Gastrocnemius medialis (tissue), 4 donors: ENCODE measurements at regions not wholly inside any gene's neighbourhood (a gene's known extent, or its start where the extent isn't known, plus 50 kb on each side); places are given as distances from the start of the nearest gene placed in this dataset.

ENCODE experiments used
- ATAC-seq, 2 donors: fragments of 150-250 bp; one replicate each; pipeline ENCODE4 v1.9.1; 2016
- DNase-seq, 2 donors: peaks; one replicate each; pipeline ENCODE4 v3.0.0-alpha.2; 2019
- H3K27ac ChIP-seq, 4 donors: fragments of 200-600 bp; sonication (generic); 1 replicate in 1 of 4; 2 replicates in 3 of 4; pipeline ENCODE4 v1.5.1; 2016 to 2018; ENCODE audit warnings: mild to moderate bottlenecking in 2 of 4, moderate library complexity in 1 of 4
- H3K27me3 ChIP-seq, 3 donors: fragments of 200-600 bp; sonication (generic) in 2 of 3; 1 replicate in 1 of 3; 2 replicates in 2 of 3; pipeline versions ENCODE4 v1.5.1 to v1.6.0; 2016 to 2019; ENCODE audit warnings: mild to moderate bottlenecking in 1 of 3, moderate library complexity in 1 of 3
- H3K36me3 ChIP-seq, 2 donors: fragments of 200-600 bp; sonication (generic) in 1 of 2; one replicate each; pipeline ENCODE4 v1.5.1; 2017 to 2018
- H3K4me1 ChIP-seq, 2 donors: fragments of 200-600 bp; sonication (generic) in 1 of 2; one replicate each; pipeline ENCODE4 v1.5.1; 2016 to 2017; ENCODE audit warnings: mild to moderate bottlenecking in 2 of 2
- H3K4me3 ChIP-seq, 4 donors: fragments of 200-600 bp; sonication (generic) in 3 of 4; 1 replicate in 1 of 4; 2 replicates in 3 of 4; pipeline ENCODE4 v1.5.1; 2016 to 2019; ENCODE audit warnings: mild to moderate bottlenecking in 2 of 4
- H3K9me3 ChIP-seq, 3 donors: fragments of 200-600 bp; sonication (generic) in 2 of 3; 1 replicate in 1 of 3; 2 replicates in 2 of 3; pipeline ENCODE4 v1.5.1; 2016 to 2019
- POLR2A ChIP-seq, 2 donors: fragments of 450-650 bp; IDR thresholded peaks; one replicate each; pipeline ENCODE4 v1.6.1; 2017; ENCODE audit warnings: antibody characterized with exemption in 2 of 2, mild to moderate bottlenecking in 2 of 2, moderate library complexity in 2 of 2
- in situ Hi-C, 4 donors: fragments of 200-750 bp; cut with MboI; loops; one replicate each; pipeline versions ENCODE4 v1.15.0 to v1.8.0; 2017; ENCODE audit warnings: low sequenced_read_pairs in 4 of 4
- intact Hi-C: fragments of 100-400 bp; cut with DNase I; formaldehyde crosslinking; loops from one replicate; pipeline ENCODE4 v1.15.1; 2023; ENCODE audit warnings: low total_unique reads
- TF ChIP-seq, protein P1 (sequence below), 5 experiments: fragments of 450-650 bp in 3 of 5; fragments of 200-600 bp in 2 of 5; sonication (generic) in 2 of 5; IDR thresholded peaks in 4 of 5; conservative IDR thresholded peaks in 1 of 5; 1 replicate in 4 of 5; 2 replicates in 1 of 5; pipeline ENCODE4 v1.5.1; 2016 to 2019; ENCODE audit warnings: antibody characterized with exemption in 5 of 5, mild to moderate bottlenecking in 3 of 5, moderate library complexity in 3 of 5

DNA sequence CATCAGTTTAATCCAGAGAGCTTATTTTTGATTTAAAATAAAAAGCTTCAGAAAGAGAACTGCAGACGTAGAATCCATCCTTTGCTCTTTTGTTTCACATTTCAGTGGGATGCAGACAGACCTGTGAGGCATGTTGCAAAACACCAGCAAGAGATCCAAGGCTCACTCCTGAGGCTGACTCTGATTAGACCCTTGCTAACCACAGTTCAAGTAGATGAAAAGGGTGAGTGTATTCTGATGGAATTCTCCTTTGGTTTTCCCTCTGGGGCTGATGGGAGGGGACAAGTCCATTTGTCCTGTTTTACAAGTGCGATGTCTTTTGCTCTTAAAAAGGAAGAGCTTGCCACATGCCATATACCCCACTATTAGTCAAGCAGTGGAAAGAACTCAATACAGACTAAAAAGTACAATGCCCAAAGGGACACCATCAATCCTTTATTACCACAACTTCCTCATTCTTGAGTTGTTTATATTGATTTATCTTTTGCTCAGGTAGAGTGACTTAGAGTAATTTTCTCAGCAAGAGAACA is 772.7 kb downstream of the MAFB start:
- no peak overlapping the region for H3K27ac ChIP-seq

DNA sequence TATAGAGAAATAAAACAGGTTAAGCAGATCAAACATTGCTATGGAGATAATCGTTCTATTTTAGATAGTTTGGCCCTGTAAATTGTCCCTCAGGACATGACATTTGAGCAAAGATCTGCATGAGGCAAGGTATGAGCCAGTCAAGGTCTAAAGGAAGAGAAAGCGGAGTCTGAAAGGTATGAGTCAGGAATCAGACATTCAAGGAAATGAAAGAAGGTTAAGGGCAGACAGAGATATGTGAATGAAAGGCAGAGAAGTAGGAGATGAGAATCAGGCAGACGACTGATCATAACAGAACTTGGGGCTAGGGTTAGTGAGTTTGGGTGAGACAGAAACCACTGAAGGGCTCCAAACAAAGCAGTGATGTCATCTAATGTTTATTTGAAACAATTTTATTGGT is 775.8 kb downstream of the MAFB start:
- Histone ChIP-seq H3K9me3 (no peaks in the 10 kb centered on the region), H3K36me3 (no peaks in the 10 kb centered on the region), H3K4me1 (peaks cover 5 to 6% of the 10 kb centered on the region in 2 donors), H3K27ac (no peak overlapping the region), H3K4me3 (no peak overlapping the region), H3K27me3 (no peaks in the 10 kb centered on the region)
- TF ChIP-seq POLR2A (IDR thresholded peaks at IDR 0.05) = no peak
- TF ChIP-seq, protein P1, sequence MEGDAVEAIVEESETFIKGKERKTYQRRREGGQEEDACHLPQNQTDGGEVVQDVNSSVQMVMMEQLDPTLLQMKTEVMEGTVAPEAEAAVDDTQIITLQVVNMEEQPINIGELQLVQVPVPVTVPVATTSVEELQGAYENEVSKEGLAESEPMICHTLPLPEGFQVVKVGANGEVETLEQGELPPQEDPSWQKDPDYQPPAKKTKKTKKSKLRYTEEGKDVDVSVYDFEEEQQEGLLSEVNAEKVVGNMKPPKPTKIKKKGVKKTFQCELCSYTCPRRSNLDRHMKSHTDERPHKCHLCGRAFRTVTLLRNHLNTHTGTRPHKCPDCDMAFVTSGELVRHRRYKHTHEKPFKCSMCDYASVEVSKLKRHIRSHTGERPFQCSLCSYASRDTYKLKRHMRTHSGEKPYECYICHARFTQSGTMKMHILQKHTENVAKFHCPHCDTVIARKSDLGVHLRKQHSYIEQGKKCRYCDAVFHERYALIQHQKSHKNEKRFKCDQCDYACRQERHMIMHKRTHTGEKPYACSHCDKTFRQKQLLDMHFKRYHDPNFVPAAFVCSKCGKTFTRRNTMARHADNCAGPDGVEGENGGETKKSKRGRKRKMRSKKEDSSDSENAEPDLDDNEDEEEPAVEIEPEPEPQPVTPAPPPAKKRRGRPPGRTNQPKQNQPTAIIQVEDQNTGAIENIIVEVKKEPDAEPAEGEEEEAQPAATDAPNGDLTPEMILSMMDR (IDR thresholded peaks at IDR 0.05 in 4 of 5, conservative IDR thresholded peaks at IDR 0.05 in 1 of 5) = no peak
- no peak for ATAC-seq
- in situ Hi-C loops (no loop called here), intact Hi-C loops (no loop called here)
- no peak for DNase-seq

More for the DNA sequence above, 772.7 kb downstream of the MAFB start:
- in situ Hi-C loops = no loop called here
- no peaks in the 10 kb centered on the region for H3K4me1 ChIP-seq
- H3K27me3 ChIP-seq = no peaks in the 10 kb centered on the region
- no peak for DNase-seq
- H3K36me3 ChIP-seq = no peaks in the 10 kb centered on the region
- H3K4me3 ChIP-seq = no peak overlapping the region
- TF ChIP-seq, protein P1 (IDR thresholded peaks at IDR 0.05 in 4 of 5, conservative IDR thresholded peaks at IDR 0.05 in 1 of 5) = no peak
- no peak for TF ChIP-seq POLR2A (IDR thresholded peaks at IDR 0.05)
- ATAC-seq = no peak
- intact Hi-C loops = no loop called here
- H3K9me3 ChIP-seq = no peaks in the 10 kb centered on the region

DNA sequence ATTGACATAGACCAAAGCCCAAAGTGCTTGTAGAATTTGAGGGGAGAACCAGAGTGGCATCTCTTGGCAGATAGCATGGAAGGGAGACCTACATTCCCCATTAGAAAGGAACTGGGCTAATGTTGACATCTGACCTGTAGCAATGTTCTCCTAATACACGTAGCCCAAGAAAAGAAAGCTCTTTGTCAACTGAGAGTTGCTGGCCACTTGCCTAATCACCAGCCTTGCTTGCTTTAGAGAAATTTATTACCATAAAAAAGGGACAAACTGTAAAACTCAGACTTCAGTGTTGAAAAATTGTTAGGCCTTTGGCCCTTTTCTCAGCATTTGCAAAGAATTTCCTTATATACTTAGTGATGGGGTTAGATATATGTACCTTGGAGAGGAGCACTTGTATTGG is 777.5 kb downstream of the MAFB start:
- in situ Hi-C loops (no loop called here), intact Hi-C loops (no loop called here)
- H3K9me3 ChIP-seq = no peaks in the 10 kb centered on the region
- H3K27me3 ChIP-seq = no peaks in the 10 kb centered on the region
- H3K27ac ChIP-seq = no peak overlapping the region
- no peak for ATAC-seq
- H3K36me3 ChIP-seq = no peaks in the 10 kb centered on the region
- no peak for DNase-seq
- TF ChIP-seq, protein P1 (IDR thresholded peaks at IDR 0.05 in 4 of 5, conservative IDR thresholded peaks at IDR 0.05 in 1 of 5) = no peak
- no peak for TF ChIP-seq POLR2A (IDR thresholded peaks at IDR 0.05)
- H3K4me1 ChIP-seq = peaks cover 11 to 17% of the 10 kb centered on the region in 2 donors
- no peak overlapping the region for H3K4me3 ChIP-seq

DNA sequence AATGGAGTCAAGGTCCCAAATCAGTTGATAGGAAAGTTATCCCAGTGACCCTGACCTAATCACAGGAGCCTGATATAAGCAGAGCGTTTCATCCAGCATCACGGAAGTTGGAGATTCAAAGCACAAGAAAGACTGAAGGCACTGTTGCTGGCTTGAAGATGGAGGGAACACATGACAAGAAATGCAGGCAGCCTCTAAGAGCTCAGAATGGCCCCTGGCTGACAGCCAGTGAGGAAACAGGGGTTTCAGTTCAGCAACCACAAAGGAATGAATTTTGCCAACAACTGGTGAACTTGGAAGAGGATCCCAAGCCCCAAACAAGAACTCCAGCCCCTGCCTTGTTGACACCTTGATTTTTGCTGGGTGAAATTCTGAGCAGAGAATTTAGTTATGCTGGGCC is 778.5 kb downstream of the MAFB start:
- Histone ChIP-seq H3K27me3 (no peaks in the 10 kb centered on the region), H3K36me3 (no peaks in the 10 kb centered on the region), H3K27ac (no peak overlapping the region), H3K4me3 (no peak overlapping the region), H3K4me1 (peaks cover 11 to 17% of the 10 kb centered on the region in 2 donors), H3K9me3 (no peaks in the 10 kb centered on the region)
- DNase-seq (peak; percentile 11 to 22), ATAC-seq (no peak)
- intact Hi-C loops = no loop called here
- in situ Hi-C loops = no loop called here
- TF ChIP-seq, protein P1 (IDR thresholded peaks at IDR 0.05 in 4 of 5, conservative IDR thresholded peaks at IDR 0.05 in 1 of 5) = no peak
- TF ChIP-seq POLR2A (IDR thresholded peaks at IDR 0.05) = no peak

DNA sequence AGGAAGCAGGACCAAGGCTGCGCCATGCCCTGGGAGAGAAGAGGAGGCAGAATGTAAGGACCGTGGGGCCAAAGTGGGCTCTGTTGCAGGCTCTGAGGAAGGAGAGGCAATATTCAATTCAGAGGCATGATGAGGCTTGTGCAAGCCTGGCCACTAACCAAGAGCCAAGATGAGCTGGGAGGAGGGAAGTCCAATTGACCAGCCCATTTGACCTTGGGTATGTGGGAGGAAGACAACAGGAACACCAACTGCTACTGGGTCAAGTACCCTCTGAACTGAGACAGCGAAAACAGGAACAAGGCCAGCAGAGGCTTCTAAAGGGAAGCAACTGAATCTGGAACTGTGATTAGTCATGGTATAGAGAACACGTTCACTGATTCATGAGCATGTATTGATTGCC is 779.6 kb downstream of the MAFB start:
- intact Hi-C loops = no loop called here
- DNase-seq (peak; percentile 17 to 44), ATAC-seq (peak; percentile 45 to 62)
- Histone ChIP-seq H3K4me3 (no peak overlapping the region), H3K9me3 (no peaks in the 10 kb centered on the region), H3K27ac (no peak overlapping the region), H3K4me1 (peaks cover 11 to 17% of the 10 kb centered on the region in 2 donors), H3K36me3 (no peaks in the 10 kb centered on the region), H3K27me3 (no peaks in the 10 kb centered on the region)
- TF ChIP-seq, protein P1 (IDR thresholded peaks at IDR 0.05 in 4 of 5, conservative IDR thresholded peaks at IDR 0.05 in 1 of 5) = no peak
- TF ChIP-seq POLR2A (IDR thresholded peaks at IDR 0.05) = no peak
- in situ Hi-C loops = no loop called here
